ENCODE measurements at regions not wholly inside any gene's neighbourhood (a gene's known extent, or its start where the extent isn't known, plus 50 kb on each side); places are given as distances from the start of the nearest gene placed in this dataset.

GRCh38 chrX:26037367-26037766 is 100.8 kb upstream of the MAGEB18 start:
- no peak for DNase-seq

GRCh38 chrX:26050099-26050498 is 88.0 kb upstream of the MAGEB18 start:
- DNase-seq = no peak

- no peak for DNase-seq
Observed at GRCh38 chrX:26070882-26071281, 67.3 kb upstream of the MAGEB18 start.

GRCh38 chrX:26071618-26072017 is 66.5 kb upstream of the MAGEB18 start:
- no peak for DNase-seq

GRCh38 chrX:26083093-26083492 is 55.0 kb upstream of the MAGEB18 start:
- DNase-seq = no peak

Measured in tongue (tissue), 1 donor.